Posterior cingulate gyrus (tissue), 11 donors: ENCODE measurements at regions not wholly inside any gene's neighbourhood (a gene's known extent, or its start where the extent isn't known, plus 50 kb on each side); places are given as distances from the start of the nearest gene placed in this dataset.

Experiments used
- DNase-seq, 10 donors: peaks; one replicate each; pipeline versions ENCODE4 v3.0.0 to v3.0.0-alpha.2; 2020 to 2021; ENCODE audit warnings: mixed read lengths in 3 of 10
- intact Hi-C: fragments of 100-400 bp; cut with DNase I; formaldehyde crosslinking; loops from one replicate; pipeline ENCODE4 v1.15.1; 2023

DNA sequence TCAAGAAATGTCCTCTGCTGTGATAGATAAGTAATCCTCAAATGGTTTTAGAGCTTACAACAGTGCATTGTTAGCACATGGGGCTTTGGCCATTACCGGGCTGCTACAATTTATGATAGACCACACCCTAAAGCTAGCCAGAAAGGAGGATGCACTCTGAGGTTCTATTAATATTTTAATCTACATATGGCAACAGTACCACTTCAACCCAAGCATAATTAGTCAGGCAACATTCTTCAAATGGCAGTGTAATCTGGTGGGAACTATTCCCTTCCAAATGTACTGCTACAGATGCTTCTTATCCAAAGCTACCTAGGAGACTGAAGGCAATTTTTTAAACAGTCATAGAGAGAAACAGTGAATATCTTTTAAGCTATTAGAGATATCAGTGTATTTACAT is 697.6 kb downstream of the KCNA4 start:
- intact Hi-C loops, result no loop called here
- no peak for DNase-seq

GRCh38 chr11:29318134-29318845 is 698.5 kb downstream of the KCNA4 start:
- DNase-seq, result no peak
- intact Hi-C loops, result no loop called here

DNA sequence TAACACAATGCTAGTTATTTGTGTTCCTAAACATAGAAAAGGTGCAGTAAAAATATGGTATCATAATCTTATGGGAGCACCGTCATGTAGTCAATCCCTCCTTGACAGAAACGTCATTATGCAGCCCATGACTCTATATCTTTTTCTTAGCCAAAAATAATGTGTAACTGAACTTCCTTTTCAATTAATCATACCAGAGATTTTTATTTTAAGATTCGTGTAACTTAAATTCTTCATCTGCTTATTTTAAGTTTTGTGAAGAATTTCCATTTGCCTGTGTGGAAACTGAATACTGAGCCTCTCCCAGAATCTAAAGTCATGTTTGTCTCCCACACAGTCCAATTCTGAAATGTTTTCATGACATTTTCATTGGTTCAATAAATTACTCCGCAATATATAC is 699.1 kb downstream of the KCNA4 start:
- intact Hi-C loops, result no loop called here
- no peak for DNase-seq

DNA sequence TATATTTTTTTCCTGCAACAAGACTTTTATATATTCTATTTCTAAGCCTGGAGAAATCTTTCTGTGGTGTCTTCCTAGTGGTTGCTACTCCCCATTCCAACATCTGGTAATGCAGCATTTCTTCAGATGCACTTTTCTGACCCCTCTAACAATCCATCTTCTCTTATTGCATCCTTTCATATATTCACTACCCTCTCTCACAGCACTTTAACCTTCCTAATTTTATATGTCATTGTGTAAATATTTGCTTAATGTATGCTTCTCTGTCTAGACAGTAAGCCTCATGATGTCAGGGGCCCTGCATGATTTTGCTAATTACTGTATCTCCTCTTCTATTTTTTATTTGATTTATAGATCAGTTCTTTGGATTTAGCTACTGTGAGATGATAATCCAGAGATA is 701.6 kb downstream of the KCNA4 start:
- intact Hi-C loops, result no loop called here
- no peak for DNase-seq

GRCh38 chr11:29314211-29314610 is 702.6 kb downstream of the KCNA4 start:
- no peak for DNase-seq
- intact Hi-C loops, result no loop called here

- DNase-seq, result no peak
- intact Hi-C loops, result no loop called here
Observed at GRCh38 chr11:29312812-29313211, 704.0 kb downstream of the KCNA4 start.

- intact Hi-C loops, result no loop called here
- DNase-seq, result no peak
Observed at GRCh38 chr11:29310725-29311342, 706.0 kb downstream of the KCNA4 start.

DNA sequence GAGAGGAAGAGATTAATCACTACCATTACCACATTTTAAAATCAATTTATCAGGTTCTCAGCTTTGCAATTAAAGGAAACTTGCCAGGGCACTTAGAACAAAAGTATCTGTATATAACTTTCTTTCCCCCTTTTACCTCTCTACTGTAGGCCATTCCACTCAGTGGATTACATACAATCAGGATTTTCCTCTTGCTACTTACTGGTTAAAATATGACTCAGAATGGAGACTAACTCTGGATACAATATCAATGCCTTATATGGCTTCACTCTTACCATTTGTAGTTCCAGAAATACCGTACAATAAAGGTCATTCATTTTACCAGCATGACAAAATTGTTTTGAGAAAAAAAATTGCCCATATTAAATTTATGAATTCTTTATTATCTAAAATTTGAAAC is 706.8 kb downstream of the KCNA4 start:
- no peak for DNase-seq
- intact Hi-C loops, result no loop called here

DNA sequence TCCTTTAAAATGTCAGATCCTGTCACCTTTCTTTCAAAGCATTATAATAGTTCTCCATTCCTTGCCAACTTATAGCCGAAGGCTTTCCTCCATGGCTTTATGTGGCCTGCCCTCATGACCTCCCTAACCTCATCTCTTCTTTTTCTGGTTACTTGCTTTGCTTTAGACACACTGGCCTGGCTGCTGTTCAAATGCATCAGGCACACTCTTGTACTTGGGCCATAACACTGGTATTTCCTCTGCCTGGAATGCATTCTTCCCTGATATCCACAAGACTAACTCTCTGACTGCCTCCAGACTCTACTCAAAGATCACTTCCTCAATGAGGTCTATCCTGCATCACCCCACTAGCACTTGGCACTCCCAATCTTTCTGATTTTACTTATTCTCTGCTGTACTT is 710.3 kb downstream of the KCNA4 start:
- intact Hi-C loops, result no loop called here
- DNase-seq, result no peak

GRCh38 chr11:29305456-29306232 is 711.2 kb downstream of the KCNA4 start:
- intact Hi-C loops, result no loop called here
- no peak for DNase-seq

GRCh38 chr11:29300420-29300819 is 716.4 kb downstream of the KCNA4 start:
- no peak for DNase-seq
- intact Hi-C loops, result no loop called here

DNA sequence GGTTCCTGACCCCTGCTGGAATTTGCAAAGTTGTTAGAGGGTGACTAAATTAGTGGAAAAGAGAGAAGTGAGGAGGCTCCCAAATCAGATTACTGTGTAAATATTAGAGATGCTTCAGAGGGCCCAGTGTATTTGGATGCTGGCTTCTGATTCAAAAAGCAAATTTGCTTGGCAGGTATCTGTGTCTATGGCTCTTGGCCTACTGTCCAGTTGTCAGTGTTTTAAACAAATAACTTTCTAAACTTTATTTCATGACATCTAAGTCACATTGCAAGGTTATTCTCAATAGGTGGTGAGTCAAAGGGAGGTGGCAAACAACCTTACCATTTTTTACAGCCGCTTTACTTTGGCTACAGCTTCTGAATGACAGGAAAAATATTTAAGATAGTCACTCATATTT is 720.1 kb downstream of the KCNA4 start:
- no peak for DNase-seq
- intact Hi-C loops, result no loop called here

DNA sequence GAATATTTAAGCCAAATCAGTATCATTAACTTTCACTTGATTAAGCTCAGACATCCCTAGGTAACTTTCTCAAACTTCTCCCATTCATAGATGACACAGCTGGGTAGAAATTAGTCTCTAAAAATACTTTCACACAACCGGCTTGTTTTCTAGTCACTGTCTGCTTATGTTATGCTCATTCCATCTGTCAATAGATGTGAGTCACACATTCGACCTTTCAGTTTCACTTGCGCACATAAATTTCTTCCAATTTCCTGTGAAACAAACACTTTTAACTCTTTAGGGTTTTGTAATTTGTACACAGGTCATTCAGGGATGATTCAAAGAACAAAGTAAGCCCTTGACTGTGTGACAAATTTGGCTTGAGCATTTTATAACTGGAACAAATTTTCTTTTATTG is 723.0 kb downstream of the KCNA4 start:
- no peak for DNase-seq
- intact Hi-C loops, result no loop called here

DNA sequence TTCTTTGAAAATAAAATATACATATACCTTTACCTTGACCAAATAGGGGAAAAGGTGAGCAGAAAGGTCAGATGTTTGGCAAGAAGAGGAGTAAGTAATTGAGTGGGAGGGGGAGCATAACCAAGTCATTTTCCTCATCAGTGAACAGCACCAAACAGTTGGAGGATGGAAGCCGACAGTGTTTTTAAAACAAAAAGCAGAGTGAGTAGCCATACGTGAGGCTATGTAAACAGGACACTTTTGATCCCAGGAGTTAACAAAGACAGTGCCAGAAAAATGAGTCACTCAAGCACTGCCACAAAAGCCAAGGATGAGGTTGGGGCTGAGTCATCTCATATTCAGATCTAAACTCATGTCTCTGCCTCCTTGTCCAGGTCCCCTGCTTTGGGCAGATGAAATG is 734.7 kb downstream of the KCNA4 start:
- intact Hi-C loops, result no loop called here
- no peak for DNase-seq

GRCh38 chr11:29281271-29281777 is 735.5 kb downstream of the KCNA4 start:
- no peak for DNase-seq
- intact Hi-C loops, result no loop called here

- intact Hi-C loops, result no loop called here
- no peak for DNase-seq
Observed at GRCh38 chr11:29280452-29280851, 736.4 kb downstream of the KCNA4 start.

DNA sequence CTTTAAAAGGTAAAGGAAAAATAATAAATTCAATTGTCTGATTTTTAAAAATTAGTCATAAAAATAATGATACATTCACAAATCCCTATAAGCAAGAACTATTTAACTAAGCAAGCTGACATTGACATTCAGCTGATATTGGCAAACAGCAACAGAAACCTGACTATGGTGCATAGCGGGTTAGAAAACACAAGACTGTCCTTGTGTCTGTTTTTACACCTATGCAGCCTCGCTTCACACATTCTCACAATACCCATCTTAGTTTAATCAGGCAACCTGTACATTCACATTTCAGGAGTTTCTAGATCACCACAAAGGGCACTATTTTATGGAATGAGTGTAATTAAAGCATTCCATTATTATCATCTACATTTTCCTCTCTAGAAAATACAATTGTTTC is 737.1 kb downstream of the KCNA4 start:
- intact Hi-C loops, result no loop called here
- DNase-seq, result no peak

- intact Hi-C loops, result no loop called here
- peak in 1 of 10 donors; percentile 13 for DNase-seq
Observed at GRCh38 chr11:29272019-29272654, 744.7 kb downstream of the KCNA4 start.

GRCh38 chr11:29271616-29272015 is 745.2 kb downstream of the KCNA4 start:
- DNase-seq, result no peak
- intact Hi-C loops, result no loop called here

- DNase-seq, result no peak
- intact Hi-C loops, result no loop called here
Observed at GRCh38 chr11:29268733-29269132, 748.1 kb downstream of the KCNA4 start.

DNA sequence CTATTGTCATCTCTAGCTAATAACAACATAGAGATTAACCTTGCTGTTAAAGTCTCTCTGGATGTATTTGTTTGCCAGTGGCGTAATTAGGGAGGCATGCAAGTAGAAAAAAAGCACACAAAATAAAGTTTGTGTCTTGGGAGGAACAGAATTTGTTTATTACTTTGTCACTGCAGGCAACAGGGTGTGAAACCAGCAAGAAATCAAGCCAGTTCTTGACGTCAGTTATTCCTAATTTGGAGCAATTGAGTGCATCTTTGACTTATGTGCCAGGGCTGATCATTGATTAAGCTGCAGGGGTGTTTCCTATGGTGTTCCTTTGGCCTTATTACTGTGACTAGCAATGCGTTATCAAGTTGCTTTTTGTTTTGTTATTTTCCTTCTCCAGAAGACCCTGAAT is 751.0 kb downstream of the KCNA4 start:
- intact Hi-C loops, result no loop called here
- no peak for DNase-seq
